GM21717 (cell line): ENCODE measurements at regions not wholly inside any gene's neighbourhood (a gene's known extent, or its start where the extent isn't known, plus 50 kb on each side); places are given as distances from the start of the nearest gene placed in this dataset.

ENCODE experiments used
- ATAC-seq: cut with Tn5 transposase; IDR thresholded peaks from one replicate; pipeline ENCODE4 v1.9.1; 2021; ENCODE audit warnings: mild to moderate bottlenecking, moderate library complexity; ENCODE audit not compliant: unreplicated experiment

DNA sequence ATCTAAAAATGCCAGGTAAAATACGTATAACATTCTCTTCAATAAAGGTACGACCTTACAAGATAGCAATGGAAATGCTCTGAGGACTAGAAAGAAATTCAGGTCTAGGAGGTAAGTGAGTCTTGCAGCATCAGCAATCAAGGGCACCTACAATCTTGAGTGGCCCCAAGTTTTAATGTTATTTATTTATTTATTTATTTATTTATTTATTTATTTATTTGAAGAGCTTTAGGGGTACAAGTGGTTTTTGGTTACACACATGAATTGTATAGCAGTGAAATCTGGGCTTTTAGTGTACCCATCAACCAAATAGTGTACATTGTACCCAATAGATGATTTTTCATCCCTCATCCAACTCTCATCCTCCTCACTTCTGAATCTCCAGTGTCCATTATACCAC lies 574.0 kb upstream of the POU3F2 start:
- no peak for ATAC-seq

DNA sequence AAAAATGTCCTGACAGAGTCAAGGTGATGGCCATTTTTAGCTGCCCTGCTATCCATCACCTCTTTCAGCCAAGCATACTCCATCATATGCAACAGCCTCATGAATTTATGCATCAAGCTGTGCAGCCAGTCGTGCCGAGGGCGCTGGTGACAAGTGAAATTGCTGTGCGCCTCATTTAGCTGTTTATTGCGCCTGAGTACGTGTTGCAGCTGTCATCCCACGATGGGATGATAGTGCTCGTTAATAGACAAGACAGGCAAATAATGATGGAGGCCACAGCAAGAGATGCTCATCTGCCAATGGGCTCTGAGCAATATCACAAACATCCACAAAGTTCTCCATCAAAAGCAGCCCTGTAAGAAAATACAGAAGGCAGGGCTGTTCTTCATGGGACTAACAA lies 562.3 kb upstream of the POU3F2 start:
- ATAC-seq, result no peak

DNA sequence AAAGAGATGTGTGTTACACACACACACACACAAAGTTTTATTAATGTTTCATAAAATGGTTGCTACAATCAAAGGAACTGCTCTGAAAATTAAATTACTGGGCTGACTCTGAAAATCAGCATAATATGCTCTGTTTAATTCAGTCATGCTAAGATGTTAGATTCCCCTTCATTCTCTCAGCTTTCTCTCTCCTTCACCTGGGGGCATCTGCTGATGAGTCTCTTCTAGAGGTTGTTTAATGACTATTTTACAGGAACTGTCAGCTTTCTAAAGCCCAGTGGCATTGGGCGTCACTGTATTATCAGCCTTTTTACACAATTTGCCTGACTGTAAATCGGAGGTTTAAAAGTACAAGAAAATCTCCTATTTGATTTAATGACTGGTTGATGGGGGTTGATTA lies 559.7 kb upstream of the POU3F2 start:
- no peak for ATAC-seq

DNA sequence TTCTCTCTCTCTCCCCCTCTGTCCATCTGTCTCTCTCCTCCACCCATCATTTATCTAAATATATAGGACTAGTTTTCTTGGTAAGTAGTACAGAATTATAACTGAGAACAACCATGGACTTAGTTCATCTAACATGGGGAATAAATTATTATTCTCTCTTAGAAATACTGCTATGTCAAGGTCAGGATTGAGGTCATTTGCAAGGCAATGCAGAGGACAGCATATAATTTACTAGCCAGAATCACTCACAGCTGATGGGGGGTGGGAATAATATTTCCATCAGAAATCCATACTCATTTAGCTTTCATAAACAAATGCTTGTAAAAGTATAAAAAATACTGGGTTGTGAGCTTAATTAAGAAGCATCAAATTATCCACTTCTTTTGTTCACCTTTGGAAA lies 553.9 kb upstream of the POU3F2 start:
- no peak for ATAC-seq

DNA sequence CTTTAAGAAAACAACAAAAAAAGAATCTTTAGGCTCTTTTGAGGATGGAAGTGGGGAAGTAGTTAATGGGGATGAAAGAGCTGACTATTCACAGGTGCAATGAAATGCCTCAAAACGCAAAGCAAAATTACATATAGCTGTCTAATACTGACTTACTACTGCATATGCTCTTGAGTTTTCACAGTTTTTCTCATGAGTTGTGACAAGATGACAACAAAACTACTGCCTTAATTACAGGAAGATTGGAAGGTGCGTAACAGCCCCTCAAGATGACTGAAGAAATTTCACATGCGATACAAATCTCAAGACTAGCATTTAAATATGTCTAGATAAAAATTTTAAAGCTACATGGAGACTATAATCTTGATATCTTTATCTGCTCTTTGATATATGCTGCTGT lies 547.8 kb upstream of the POU3F2 start:
- ATAC-seq, result no peak

DNA sequence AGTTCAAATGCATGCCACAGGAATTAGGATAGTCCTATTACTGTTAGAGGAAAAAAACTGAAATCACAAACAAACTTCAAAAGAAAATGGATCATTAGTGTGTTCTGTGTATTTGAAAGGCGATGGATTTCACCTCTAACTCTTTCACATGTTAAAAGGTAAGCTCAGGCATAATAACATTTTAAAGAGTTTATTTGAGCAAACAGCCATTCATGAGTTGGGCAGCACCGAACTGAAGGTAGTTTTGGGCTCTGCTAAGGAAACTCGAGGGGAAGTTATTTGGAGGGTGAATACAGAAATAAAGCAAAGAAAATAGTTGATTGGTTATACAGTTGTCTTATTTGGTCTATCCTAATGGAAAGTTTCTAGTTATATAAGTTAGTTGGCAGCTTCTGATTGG lies 546.5 kb upstream of the POU3F2 start:
- no peak for ATAC-seq

DNA sequence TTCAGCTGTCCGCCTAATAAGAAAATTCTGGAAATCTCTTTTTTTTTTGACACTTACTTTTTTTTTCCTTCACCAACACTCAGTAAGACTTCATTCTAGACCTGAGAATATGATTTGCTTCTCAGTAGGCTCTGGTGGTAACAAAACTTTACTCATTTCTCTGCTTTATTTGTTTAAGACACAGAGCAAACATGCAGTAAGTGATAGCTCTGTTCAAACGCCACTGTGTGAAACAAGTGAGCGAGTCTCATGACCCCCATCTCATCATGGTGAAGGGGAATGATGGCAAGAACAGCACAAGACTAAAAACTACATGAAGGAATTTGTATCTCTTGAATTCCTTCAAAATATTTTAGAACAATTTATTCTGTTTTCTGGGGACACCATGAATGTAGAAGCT lies 541.6 kb upstream of the POU3F2 start:
- ATAC-seq, result no peak

DNA sequence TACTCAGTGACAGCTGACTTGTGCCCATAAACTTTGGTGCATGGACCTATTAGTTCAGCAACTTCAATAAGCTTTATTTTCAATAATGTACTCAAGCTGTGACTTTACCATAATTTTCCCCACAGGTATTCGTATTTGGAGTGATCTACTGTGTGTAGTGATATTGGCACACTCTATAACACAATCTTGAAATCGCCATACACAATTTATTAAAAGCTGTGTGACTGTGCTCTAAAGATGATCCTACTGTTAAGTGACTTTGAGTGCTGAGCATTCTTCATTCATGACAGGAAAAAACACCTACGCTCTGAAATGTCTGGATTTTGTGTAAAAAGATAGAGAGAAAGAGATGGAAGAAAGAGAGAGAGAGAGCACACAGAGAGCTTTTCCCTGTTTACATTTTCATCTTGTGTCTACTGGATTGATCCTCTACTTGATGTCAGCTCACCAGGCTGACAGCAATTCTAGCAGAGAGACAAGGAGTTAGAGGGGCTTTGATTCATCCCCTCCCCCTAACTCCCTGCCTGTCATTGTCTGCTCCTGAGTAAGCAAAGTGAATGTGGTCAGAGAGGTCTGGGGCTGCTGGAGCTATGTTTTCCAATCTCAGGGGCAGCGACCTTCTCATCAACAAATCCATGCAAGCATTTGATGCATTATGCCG lies 538.7 kb upstream of the POU3F2 start:
- no peak for ATAC-seq

DNA sequence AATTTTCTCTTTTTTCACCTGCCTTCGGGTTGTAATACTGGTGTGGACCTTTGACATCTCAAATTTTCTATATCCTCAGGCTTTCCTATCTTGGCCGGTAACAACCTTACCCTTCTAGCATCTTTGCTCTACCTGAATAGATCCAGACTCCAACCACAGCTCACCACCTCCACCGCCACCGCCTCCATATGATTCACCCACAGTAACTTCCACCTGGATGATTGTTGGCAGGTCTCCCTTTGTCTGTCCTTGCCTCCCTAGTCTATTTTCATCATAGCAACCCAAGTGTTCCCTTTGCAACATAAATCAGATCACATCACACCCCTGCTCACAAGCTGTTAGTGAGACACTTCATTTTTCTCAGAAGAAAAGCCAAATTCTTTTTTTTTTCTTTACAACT lies 525.8 kb upstream of the POU3F2 start:
- no peak for ATAC-seq

DNA sequence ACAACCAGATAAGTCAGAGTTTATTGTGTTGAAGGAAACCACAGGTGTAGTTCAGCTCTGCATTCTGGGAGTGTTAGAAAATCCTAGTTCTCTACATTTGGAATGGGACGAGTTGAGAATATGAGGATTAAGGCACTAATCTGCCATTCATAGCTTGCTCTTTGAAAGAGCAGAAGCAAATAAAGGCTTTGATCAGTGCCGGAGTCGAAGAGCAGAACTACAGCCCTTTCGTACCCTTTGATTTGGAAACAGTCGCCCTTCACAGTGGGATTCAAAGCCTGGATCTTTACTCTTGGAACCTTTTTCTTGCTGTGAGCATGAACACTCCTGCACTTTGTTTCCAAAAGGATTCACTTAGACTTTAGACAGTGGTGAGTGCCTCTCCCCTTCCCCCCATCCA lies 523.9 kb upstream of the POU3F2 start:
- no peak for ATAC-seq

DNA sequence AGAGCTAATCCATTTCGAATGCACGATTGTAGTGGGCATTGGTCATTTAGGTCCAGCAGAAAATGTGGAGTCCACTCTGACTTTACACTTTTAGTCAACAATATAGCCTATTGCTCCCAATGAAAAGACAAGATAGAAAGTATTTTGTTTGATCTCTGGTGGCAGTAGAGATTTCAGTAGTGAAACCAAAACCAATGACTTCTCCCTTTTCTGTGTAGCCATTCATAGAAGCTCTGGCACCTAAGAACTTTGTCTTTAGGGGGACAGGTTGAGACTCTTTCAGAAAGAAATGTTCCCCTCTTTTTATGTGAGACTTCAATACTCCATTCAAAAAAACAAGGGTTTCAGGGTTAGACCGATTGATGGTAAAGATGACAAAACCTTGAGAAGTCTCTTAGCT lies 510.8 kb upstream of the POU3F2 start:
- peak; percentile 98 for ATAC-seq

DNA sequence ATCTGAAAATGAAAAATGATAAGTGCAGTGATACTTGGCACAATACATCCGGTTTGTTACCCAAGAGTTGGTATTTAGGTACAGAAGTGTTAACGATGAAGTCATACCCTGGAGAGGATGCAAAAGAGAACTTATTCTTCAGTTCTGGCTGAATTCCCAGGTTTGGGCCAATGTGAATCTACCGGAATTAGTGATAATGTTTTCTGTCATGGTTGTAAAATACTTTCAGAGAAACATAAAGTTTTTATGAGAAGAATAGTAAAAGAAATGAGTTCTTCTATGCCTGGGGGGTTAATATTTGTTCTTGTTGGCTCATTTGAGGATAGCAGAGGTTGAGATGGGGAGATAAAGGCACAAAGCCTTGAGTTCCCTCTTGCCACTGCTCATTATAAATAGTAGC lies 509.9 kb upstream of the POU3F2 start:
- ATAC-seq, result no peak

DNA sequence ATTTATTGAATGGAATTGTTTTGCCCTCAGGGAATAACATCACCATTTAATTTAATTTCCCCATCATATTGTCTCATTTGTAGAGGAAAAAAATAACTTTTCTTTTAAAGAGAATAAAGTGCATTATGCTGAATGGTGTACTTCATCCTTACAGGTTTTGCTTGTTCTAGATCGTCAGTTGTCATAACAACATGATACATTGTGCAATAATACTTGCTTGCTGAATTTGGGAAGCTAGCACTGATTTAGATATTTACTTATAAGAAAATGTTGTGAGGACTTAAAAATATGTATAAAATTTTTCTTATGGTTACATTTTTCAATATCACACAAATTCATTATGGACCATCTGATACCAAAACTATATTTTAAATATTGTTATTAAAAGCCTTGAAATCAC lies 509.0 kb upstream of the POU3F2 start:
- ATAC-seq, result no peak

DNA sequence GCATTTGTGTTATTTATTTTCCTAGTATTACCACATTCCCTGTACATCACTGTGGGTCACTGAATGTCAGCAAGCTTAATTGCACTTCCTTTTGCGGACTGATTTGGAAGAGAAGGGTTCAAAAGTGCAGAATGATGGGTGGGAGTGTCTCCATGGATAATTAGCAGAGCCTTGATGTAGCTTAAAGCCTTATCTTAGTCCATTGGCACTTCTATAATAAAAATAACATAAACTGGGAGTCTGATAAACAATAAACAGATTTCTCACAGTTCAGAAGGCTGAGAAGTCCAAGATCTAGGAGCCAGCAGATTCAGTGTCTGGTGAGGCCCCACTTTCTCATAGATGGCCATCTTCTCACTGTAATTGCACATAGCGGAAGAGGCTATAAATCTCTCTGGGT lies 501.1 kb upstream of the POU3F2 start:
- ATAC-seq, result no peak

DNA sequence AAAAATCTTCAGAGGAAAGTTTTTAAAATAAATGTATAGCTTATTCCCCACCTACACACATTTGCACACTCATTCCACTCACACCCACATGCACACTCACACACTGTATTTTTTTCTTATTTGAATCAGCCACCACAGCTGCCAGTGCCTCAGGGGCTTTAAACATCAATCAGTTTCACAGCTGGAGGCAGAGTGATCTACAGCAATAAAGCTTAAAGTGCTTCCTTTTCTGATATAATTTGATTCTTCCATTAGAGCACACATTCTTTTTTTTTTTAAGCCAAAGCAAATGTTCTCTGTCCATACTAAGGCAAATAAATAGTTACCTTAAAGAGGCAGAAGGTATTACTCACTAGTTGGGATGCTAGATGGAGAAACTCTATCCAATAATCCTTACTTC lies 498.8 kb upstream of the POU3F2 start:
- no peak for ATAC-seq

DNA sequence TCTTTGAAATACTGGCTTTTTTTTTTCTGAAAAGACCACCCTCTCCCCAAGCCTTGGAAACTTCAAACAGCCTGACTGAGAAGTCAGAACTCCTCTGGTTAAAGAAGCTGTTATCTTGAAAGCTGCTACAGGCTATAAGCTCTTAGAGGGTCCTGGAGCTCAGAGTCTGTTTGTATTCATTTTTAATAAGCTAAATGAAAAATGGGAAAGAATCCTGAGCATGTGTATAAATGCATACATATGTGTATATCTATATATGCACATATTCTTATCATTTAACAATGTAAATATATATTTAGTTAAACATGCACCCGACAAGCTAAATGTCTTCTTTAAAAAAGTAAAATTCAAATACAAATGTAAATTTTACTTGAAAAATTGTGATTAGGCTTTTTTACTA lies 494.9 kb upstream of the POU3F2 start:
- no peak for ATAC-seq

DNA sequence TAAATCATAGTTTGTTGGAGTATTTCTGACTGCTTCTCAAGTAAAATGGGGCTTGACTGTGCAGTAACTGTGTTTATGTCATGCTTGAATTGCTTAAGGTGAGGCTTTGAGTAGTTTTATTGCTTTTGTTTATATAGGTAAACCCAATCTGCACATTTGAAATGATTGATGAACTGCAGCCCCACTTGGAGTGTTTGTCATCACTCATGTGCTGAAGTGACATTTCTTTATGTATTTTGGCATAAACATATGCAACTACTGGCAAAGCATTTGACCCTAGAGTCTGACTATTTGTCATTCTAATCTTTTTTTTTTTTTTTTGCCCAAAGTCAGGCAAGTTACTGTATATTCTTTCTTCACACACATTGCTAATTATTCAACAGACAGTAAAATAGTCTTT lies 491.4 kb upstream of the POU3F2 start:
- no peak for ATAC-seq

DNA sequence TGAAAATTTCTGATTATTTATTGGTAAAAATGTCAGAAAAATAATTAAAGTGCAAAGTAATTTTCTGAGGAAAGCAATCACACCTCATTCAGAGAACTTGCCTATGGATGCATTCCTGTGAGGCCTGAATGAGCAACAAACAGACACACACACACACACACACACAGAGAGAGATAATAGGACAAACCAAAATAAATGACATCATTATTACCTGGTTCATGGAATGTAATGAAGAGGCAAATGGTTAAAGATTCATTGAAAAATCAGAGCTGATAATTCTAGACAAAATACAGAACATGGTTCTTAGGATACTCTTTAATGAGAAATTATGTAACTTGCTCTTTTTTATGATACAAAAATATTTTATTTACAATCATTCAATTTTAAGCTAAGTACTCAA lies 490.6 kb upstream of the POU3F2 start:
- no peak for ATAC-seq

DNA sequence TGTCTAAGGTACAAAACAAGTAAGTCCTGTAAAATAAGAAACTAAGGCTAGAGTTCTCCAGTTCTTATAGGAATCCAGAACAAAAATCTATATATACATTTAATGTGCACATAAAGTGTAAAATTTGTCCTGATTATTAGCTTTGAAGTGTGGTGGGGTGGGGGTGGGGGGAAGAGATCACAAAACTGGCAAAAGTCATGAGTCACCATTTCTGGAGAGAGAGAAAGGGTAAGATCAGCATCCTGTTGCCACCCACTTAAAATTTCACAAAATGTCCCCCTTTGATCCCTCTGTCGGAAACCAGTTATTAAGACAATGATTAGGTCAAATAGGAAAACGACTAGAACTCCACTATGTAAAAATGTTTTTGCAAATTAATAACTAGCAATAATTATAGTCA lies 482.0 kb upstream of the POU3F2 start:
- no peak for ATAC-seq

DNA sequence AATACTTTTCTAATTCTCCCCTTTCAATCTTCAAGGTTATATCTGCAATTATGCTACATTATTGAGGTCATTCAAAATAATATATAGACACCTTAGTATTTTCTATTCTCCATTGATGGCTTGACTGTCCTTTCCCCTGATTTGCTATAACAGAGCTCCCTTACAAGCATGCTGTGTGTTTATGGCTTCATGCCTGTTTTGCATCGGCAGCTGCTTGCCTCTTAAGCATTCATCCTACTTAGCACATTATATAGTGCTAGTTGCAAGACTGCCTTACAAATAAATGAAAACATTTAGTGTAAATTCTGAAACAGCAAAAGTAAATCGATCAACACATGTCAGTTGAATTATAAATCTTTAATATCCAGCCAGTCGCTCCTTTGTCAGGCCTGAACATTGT lies 476.2 kb upstream of the POU3F2 start:
- ATAC-seq, result no peak

DNA sequence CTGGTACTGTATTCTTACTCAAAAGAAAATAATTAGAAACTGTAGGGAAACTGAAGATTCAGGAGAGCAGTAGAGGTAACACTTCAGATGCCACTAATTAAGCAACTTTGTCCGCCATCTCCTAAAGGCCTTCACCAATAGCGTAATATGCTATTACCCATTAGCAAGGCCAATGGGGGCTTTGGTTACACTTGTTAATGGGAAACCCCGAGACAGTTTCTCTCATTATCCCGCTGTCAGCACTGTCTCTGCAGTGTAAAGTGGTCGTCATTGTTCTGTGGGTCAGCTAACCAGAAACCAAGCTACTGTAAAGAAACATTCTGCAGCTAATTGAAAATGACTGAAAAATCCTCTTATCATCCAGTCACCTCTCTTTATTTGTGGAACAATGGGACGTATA lies 468.0 kb upstream of the POU3F2 start:
- no peak for ATAC-seq

DNA sequence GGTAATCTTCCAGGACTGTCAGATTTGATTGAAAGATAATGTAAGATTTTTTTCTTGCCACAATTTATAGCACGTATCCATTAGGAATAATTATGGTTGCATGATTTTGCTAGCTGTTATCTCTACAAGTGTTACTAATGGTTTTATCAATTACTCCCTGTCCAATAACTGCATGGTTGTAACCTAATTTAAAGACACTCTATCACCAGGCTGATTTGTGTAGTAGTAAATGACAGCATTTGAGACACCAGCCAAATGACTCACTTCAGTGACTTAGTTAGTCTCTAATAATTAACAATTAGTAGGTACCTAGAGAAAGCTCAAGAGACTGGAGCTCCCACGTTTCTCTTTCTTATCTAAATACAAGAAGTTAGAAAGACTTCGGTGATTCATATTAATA lies 453.8 kb upstream of the POU3F2 start:
- ATAC-seq, result no peak

DNA sequence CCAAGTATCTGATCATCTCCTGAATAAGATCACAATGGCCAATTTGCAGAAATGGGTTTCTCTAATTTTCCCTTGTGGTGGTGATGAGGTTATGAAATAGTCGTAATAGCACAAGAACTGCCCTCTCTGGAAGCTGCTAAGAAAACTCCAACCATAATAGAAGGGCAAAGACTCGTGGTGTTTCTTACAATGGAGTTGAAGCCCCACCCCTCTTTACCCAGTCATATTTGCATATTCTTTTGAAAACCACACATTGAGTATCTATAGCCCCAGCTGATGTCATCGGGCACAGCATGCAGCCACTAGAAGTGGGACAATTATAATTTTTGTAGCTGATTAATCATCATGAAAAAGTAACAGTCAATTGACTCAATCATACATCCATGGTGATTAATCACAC lies 452.1 kb upstream of the POU3F2 start:
- ATAC-seq, result no peak

DNA sequence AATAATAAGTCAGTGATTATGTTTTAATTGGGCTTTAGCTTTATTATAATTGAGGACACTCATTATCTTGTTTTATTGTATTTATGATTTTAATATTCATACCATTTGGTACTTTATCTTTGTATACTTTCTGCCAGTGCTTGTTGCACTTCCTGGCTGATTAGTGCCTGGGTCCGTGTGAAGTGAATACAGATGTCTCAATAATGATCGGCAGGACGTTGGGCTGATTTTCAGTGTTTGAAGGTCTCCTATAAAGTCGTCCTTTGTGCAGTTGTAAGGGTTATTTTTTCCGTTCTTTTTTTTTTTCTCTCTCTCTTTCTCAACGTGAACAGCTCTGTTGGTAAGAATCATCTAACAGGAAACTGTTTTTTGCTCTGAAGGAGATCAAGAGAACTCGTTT lies 450.0 kb upstream of the POU3F2 start:
- no peak for ATAC-seq
